ENCODE measurements at regions not wholly inside any gene's neighbourhood (a gene's known extent, or its start where the extent isn't known, plus 50 kb on each side); places are given as distances from the start of the nearest gene placed in this dataset.
A peak's percentile ranks its signal among the peaks of the same experiment; 100 is the strongest.

- Histone ChIP-seq H4K20me1 (ENCODE audit: low read depth) (no peaks in the 10 kb centered on the region), H3K79me2 (ENCODE audit: low read depth) (no peaks in the 10 kb centered on the region), H3K4me3 (no peak overlapping the region), H3F3A (ENCODE audit: low read depth) (no peaks in the 10 kb centered on the region), H3K4me1 (no peaks in the 10 kb centered on the region), H3K9ac (no peak overlapping the region), H3K4me2 (no peak overlapping the region), H3K27ac (no peak overlapping the region), H3K27me3 (no peaks in the 10 kb centered on the region), H3K9me3 (ENCODE audit: low read depth) (no peaks in the 10 kb centered on the region), H3K36me3 (no peaks in the 10 kb centered on the region), H2AFZ (replicated peaks) (no peak overlapping the region)
- Mint-ChIP-seq H3K4me1 (no peaks in the 10 kb centered on the region), H3K4me3 (no peak overlapping the region), H3K36me3 (no peaks in the 10 kb centered on the region), H3K9me3 (no peaks in the 10 kb centered on the region), H3K27me3 (ENCODE audit: insufficient read depth, low read depth) (no peaks in the 10 kb centered on the region), H3K27ac (no peak overlapping the region)
- TF ChIP-seq CTCF (IDR thresholded peaks at IDR 0.05): no peak
- no peak for TF ChIP-seq EZH2phosphoT487 (IDR thresholded peaks at IDR 0.05)
- no peak for TF ChIP-seq EZH2 (IDR thresholded peaks at IDR 0.05)
- no peak for DNase-seq (ENCODE audit: low spot score)
These were observed 577.9 kb downstream of the ISL1 start for GRCh38 chr5:51961154-51961562.

GRCh38 chr5:51968756-51969155, 585.5 kb downstream of the ISL1 start:
- Histone ChIP-seq H2AFZ (replicated peaks) (peak overlapping the region; percentile 43), H3K27ac (no peak overlapping the region), H3K9me3 (ENCODE audit: low read depth) (no peaks in the 10 kb centered on the region), H3K4me1 (no peaks in the 10 kb centered on the region), H3K4me3 (no peak overlapping the region), H3K9ac (no peak overlapping the region), H3K36me3 (no peaks in the 10 kb centered on the region), H3F3A (ENCODE audit: low read depth) (no peaks in the 10 kb centered on the region), H3K4me2 (no peak overlapping the region), H3K27me3 (no peaks in the 10 kb centered on the region), H3K79me2 (ENCODE audit: low read depth) (no peaks in the 10 kb centered on the region), H4K20me1 (ENCODE audit: low read depth) (no peaks in the 10 kb centered on the region)
- no peak for TF ChIP-seq CTCF (IDR thresholded peaks at IDR 0.05)
- TF ChIP-seq EZH2phosphoT487 (IDR thresholded peaks at IDR 0.05): no peak
- TF ChIP-seq EZH2 (IDR thresholded peaks at IDR 0.05): no peak
- peak; percentile 2 for DNase-seq (ENCODE audit: low spot score)
- Mint-ChIP-seq H3K27ac (no peak overlapping the region), H3K4me1 (no peaks in the 10 kb centered on the region), H3K27me3 (ENCODE audit: insufficient read depth, low read depth) (no peaks in the 10 kb centered on the region), H3K9me3 (no peaks in the 10 kb centered on the region), H3K4me3 (no peak overlapping the region), H3K36me3 (no peaks in the 10 kb centered on the region)

- no peak overlapping the region for H3K27ac Mint-ChIP-seq
- TF ChIP-seq CTCF (IDR thresholded peaks at IDR 0.05) (no peak), EZH2phosphoT487 (IDR thresholded peaks at IDR 0.05) (no peak), EZH2 (IDR thresholded peaks at IDR 0.05) (no peak)
- no peaks in the 10 kb centered on the region for H3K36me3 ChIP-seq
These were observed 591.6 kb downstream of the ISL1 start for GRCh38 chr5:51974834-51975233.

More at GRCh38 chr5:51974834-51975233, 591.6 kb downstream of the ISL1 start:
- H4K20me1 ChIP-seq (ENCODE audit: low read depth): no peaks in the 10 kb centered on the region
- H3K9ac ChIP-seq: no peak overlapping the region
- H3K4me1 ChIP-seq: no peaks in the 10 kb centered on the region
- DNase-seq (ENCODE audit: low spot score): no peak
- H3K4me3 ChIP-seq: no peak overlapping the region
- no peaks in the 10 kb centered on the region for H3K36me3 Mint-ChIP-seq
- H3K4me3 Mint-ChIP-seq: no peak overlapping the region
- no peaks in the 10 kb centered on the region for H3K9me3 Mint-ChIP-seq
- H3K79me2 ChIP-seq (ENCODE audit: low read depth): no peaks in the 10 kb centered on the region
- no peaks in the 10 kb centered on the region for H3F3A ChIP-seq (ENCODE audit: low read depth)
- H3K27ac ChIP-seq: no peak overlapping the region
- H3K4me1 Mint-ChIP-seq: no peaks in the 10 kb centered on the region
- no peak overlapping the region for H3K4me2 ChIP-seq
- H3K27me3 ChIP-seq: no peaks in the 10 kb centered on the region
- H2AFZ ChIP-seq (replicated peaks): no peak overlapping the region
- no peaks in the 10 kb centered on the region for H3K27me3 Mint-ChIP-seq (ENCODE audit: insufficient read depth, low read depth)
- no peaks in the 10 kb centered on the region for H3K9me3 ChIP-seq (ENCODE audit: low read depth)
